Liver (tissue), 3 donors: ENCODE measurements at regions not wholly inside any gene's neighbourhood (a gene's known extent, or its start where the extent isn't known, plus 50 kb on each side); places are given as distances from the start of the nearest gene placed in this dataset.

ENCODE experiments used
- CTCF ChIP-seq: fragments of 150-350 bp; IDR thresholded peaks from 2 replicates; pipeline ENCODE4 v1.5.1; 2017; ENCODE audit warnings: improper control_type of control experiment, low read depth, low read length; ENCODE audit not compliant: missing input control
- EGR1 ChIP-seq, 2 donors: IDR thresholded peaks; 2 replicates each; pipeline ENCODE4 v1.6.1; 2016 to 2018; ENCODE audit warnings: antibody characterized with exemption in 2 of 2, low read depth in 2 of 2
- GABPA ChIP-seq, 2 donors: IDR thresholded peaks in 1 of 2; conservative IDR thresholded peaks in 1 of 2; 2 replicates each; pipeline ENCODE4 v1.6.1; 2016; ENCODE audit warnings: antibody characterized with exemption in 2 of 2, mild to moderate bottlenecking in 1 of 2, moderate library complexity in 1 of 2
- JUND ChIP-seq, 2 donors: IDR thresholded peaks; 2 replicates each; pipeline ENCODE4 v1.6.1; 2016; ENCODE audit warnings: antibody characterized with exemption in 2 of 2
- MAX ChIP-seq: IDR thresholded peaks from 2 replicates; pipeline ENCODE4 v1.6.1; 2016; ENCODE audit warnings: antibody characterized with exemption
- RAD21 ChIP-seq, 2 donors: IDR thresholded peaks; 2 replicates each; pipeline ENCODE4 v1.6.1; 2016; ENCODE audit warnings: antibody characterized with exemption in 2 of 2, mild to moderate bottlenecking in 2 of 2
- REST ChIP-seq: IDR thresholded peaks from 2 replicates; pipeline ENCODE4 v1.6.1; 2016; ENCODE audit warnings: antibody characterized with exemption, mild to moderate bottlenecking
- RXRA ChIP-seq, 2 donors: IDR thresholded peaks; 2 replicates each; pipeline ENCODE4 v1.6.1; 2017 to 2018; ENCODE audit warnings: antibody characterized with exemption in 2 of 2, mild to moderate bottlenecking in 1 of 2
- YY1 ChIP-seq: IDR thresholded peaks from 2 replicates; pipeline ENCODE4 v1.6.1; 2016; ENCODE audit warnings: antibody characterized with exemption, mild to moderate bottlenecking
- donor health status: healthy.
- donor health status: healthy.

- TF ChIP-seq REST (no peak), CTCF (no peak), MAX (no peak), YY1 (no peak), JUND (IDR thresholded peaks at IDR 0.05) (no peak), RXRA (IDR thresholded peaks at IDR 0.05) (no peak), RAD21 (IDR thresholded peaks at IDR 0.05) (no peak), EGR1 (IDR thresholded peaks at IDR 0.05; ENCODE audit: low read depth in 2 of 2) (no peak), GABPA (IDR thresholded peaks at IDR 0.05 in 1 of 2, conservative IDR thresholded peaks at IDR 0.05 in 1 of 2) (no peak)
Measured at GRCh38 chr7:21334906-21335305, 93.0 kb upstream of the SP4 start.
